H9 (cell line): ENCODE measurements at regions not wholly inside any gene's neighbourhood (a gene's known extent, or its start where the extent isn't known, plus 50 kb on each side); places are given as distances from the start of the nearest gene placed in this dataset.

ENCODE experiments used
- DNase-seq: peaks from one replicate; pipeline ENCODE4 v3.0.0-alpha.2; 2017
- H2AFZ ChIP-seq: one replicate; pipeline ENCODE4 v1.6.1; 2013; ENCODE audit warnings: mild to moderate bottlenecking, low read length, control low read depth, moderate library complexity
- H2AK5ac ChIP-seq: 2 replicates; pipeline ENCODE4 v1.6.1; 2013; ENCODE audit warnings: low read length, control low read depth, mixed read lengths; ENCODE audit not compliant: insufficient read length
- H2BK120ac ChIP-seq: one replicate; pipeline ENCODE4 v1.6.1; 2013; ENCODE audit warnings: low read depth, mild to moderate bottlenecking, low read length, control low read depth, inconsistent platforms; ENCODE audit not compliant: poor library complexity, severe bottlenecking
- H2BK12ac ChIP-seq: 2 replicates; pipeline ENCODE4 v1.6.1; 2013; ENCODE audit warnings: low read length, control low read depth, mixed read lengths, low read depth; ENCODE audit not compliant: insufficient read length
- H2BK15ac ChIP-seq: 2 replicates; pipeline ENCODE4 v1.6.1; 2013; ENCODE audit warnings: low read depth, low read length, control low read depth
- H2BK20ac ChIP-seq: one replicate; pipeline ENCODE4 v1.6.1; 2013; ENCODE audit warnings: low read depth, mild to moderate bottlenecking, low read length, control low read depth, inconsistent platforms; ENCODE audit not compliant: poor library complexity, severe bottlenecking
- H2BK5ac ChIP-seq: 2 replicates; pipeline ENCODE4 v1.6.1; 2013; ENCODE audit warnings: low read length, control low read depth, mixed read lengths; ENCODE audit not compliant: insufficient read length
- H3K14ac ChIP-seq: 2 replicates; pipeline ENCODE4 v1.6.1; 2013; ENCODE audit warnings: low read length, control low read depth; ENCODE audit not compliant: insufficient read depth
- H3K18ac ChIP-seq: 2 replicates; pipeline ENCODE4 v1.6.1; 2013; ENCODE audit warnings: low read depth, mild to moderate bottlenecking, mixed read lengths, low read length, control low read depth; ENCODE audit not compliant: insufficient read length
- H3K23ac ChIP-seq: 2 replicates; pipeline ENCODE4 v1.6.1; 2013; ENCODE audit warnings: low read length, control low read depth, mixed read lengths, low read depth; ENCODE audit not compliant: insufficient read length
- H3K23me2 ChIP-seq: 2 replicates; pipeline ENCODE4 v1.6.1; 2013; ENCODE audit warnings: low read depth, mild to moderate bottlenecking, mixed read lengths, low read length, control low read depth; ENCODE audit not compliant: insufficient read length, poor library complexity, severe bottlenecking
- H3K27ac ChIP-seq: 2 replicates; pipeline ENCODE4 v1.5.1; 2013; ENCODE audit warnings: low read length, control low read depth, mixed read lengths, low read depth; ENCODE audit not compliant: insufficient read length
- H3K27me3 ChIP-seq: 2 replicates; pipeline ENCODE4 v1.6.1; 2013; ENCODE audit warnings: low read length, control low read depth, inconsistent platforms; ENCODE audit not compliant: insufficient read depth
- H3K4ac ChIP-seq: 2 replicates; pipeline ENCODE4 v1.6.1; 2013; ENCODE audit warnings: low read depth, mild to moderate bottlenecking, control low read depth, inconsistent platforms, low read length, moderate library complexity
- H3K4me1 ChIP-seq: 2 replicates; pipeline ENCODE4 v1.6.1; 2013; ENCODE audit warnings: low read length, control low read depth, inconsistent platforms; ENCODE audit not compliant: insufficient read depth
- H3K4me2 ChIP-seq: 2 replicates; pipeline ENCODE4 v1.6.1; 2013; ENCODE audit warnings: low read length, control low read depth, mixed read lengths; ENCODE audit not compliant: insufficient read length, insufficient read depth
- H3K56ac ChIP-seq: 2 replicates; pipeline ENCODE4 v1.6.1; 2013; ENCODE audit warnings: low read depth, mild to moderate bottlenecking, mixed read lengths, low read length, control low read depth; ENCODE audit not compliant: insufficient read length
- H3K79me1 ChIP-seq: 2 replicates; pipeline ENCODE4 v1.6.1; 2013; ENCODE audit warnings: low read depth, mild to moderate bottlenecking, moderate library complexity, low read length, control low read depth, inconsistent platforms; ENCODE audit not compliant: insufficient read depth, poor library complexity, severe bottlenecking
- H3K79me2 ChIP-seq: 2 replicates; pipeline ENCODE4 v1.6.1; 2013; ENCODE audit warnings: low read length, control low read depth, inconsistent platforms; ENCODE audit not compliant: insufficient read depth
- H3K9ac ChIP-seq: 2 replicates; pipeline ENCODE4 v1.6.1; 2013; ENCODE audit warnings: low read length, control low read depth, mixed read lengths; ENCODE audit not compliant: insufficient read length; ENCODE audit errors: extremely low read depth
- H3K9me3 ChIP-seq: one replicate; pipeline ENCODE4 v1.6.1; 2013; ENCODE audit warnings: low read depth, low read length, inconsistent platforms; ENCODE audit not compliant: control insufficient read depth
- H3T11ph ChIP-seq: one replicate; pipeline ENCODE4 v1.6.1; 2013; ENCODE audit warnings: mild to moderate bottlenecking, low read length, control low read depth, inconsistent platforms
- H4K20me1 ChIP-seq: one replicate; pipeline ENCODE4 v1.6.1; 2013; ENCODE audit not compliant: control insufficient read depth, insufficient read length, insufficient read depth
- H4K5ac ChIP-seq: 2 replicates; pipeline ENCODE4 v1.6.1; 2013; ENCODE audit warnings: low read depth, mild to moderate bottlenecking, mixed read lengths, low read length, control low read depth; ENCODE audit not compliant: insufficient read length
- H4K8ac ChIP-seq: replicated peaks from 2 replicates; pipeline ENCODE4 v1.6.1; 2013; ENCODE audit warnings: low read length, control low read depth, mixed read lengths, low read depth; ENCODE audit not compliant: insufficient read length
- H4K91ac ChIP-seq: 2 replicates; pipeline ENCODE4 v1.6.1; 2013; ENCODE audit warnings: low read depth, mild to moderate bottlenecking, moderate library complexity, mixed read lengths, low read length, control low read depth; ENCODE audit not compliant: insufficient read length
- H3K27ac Mint-ChIP-seq, 3 experiments: 2 replicates in 2 of 3; 3 replicates in 1 of 3; pipeline ENCODE4 v1.8.0; 2020 to 2021; ENCODE audit warnings: mixed read lengths in 3 of 3, mild to moderate bottlenecking in 1 of 3, moderate library complexity in 1 of 3
- H3K27me3 Mint-ChIP-seq: 2 replicates; pipeline ENCODE4 v1.8.0; 2021; ENCODE audit warnings: low read depth, mild to moderate bottlenecking, moderate library complexity, mixed read lengths
- H3K36me3 Mint-ChIP-seq, 3 experiments: 2 replicates in 2 of 3; 3 replicates in 1 of 3; pipeline ENCODE4 v1.8.0; 2020 to 2021; ENCODE audit warnings: low read depth in 3 of 3, mixed read lengths in 3 of 3; ENCODE audit not compliant: insufficient read depth in 1 of 3
- H3K4me1 Mint-ChIP-seq, 2 experiments: 2 replicates each; pipeline ENCODE4 v1.8.0; 2020; ENCODE audit warnings: mixed read lengths in 2 of 2
- H3K4me3 Mint-ChIP-seq, 2 experiments: 2 replicates in 1 of 2; 3 replicates in 1 of 2; pipeline ENCODE4 v1.8.0; 2020 to 2021; ENCODE audit warnings: mild to moderate bottlenecking in 2 of 2, mixed read lengths in 2 of 2, moderate library complexity in 1 of 2
- H3K9me3 Mint-ChIP-seq, 2 experiments: 2 replicates in 1 of 2; 3 replicates in 1 of 2; pipeline ENCODE4 v1.8.0; 2020; ENCODE audit warnings: mild to moderate bottlenecking in 2 of 2, mixed read lengths in 2 of 2, moderate library complexity in 1 of 2
- WGBS: extraction: QIAGEN DNeasy Blood & Tissue Kit; methylation state at CpG from one replicate; pipeline ENCODE4 v1.1.7; 2013; ENCODE audit warnings: missing lambda C conversion rate, low lambda C conversion rate, mixed read lengths; ENCODE audit not compliant: insufficient read length; ENCODE audit errors: extremely low coverage; 5-methylcytosine and 5-hydroxymethylcytosine counted together
- TF ChIP-seq, protein P1 (sequence below): fragments of 200-600 bp; sonication (generic); conservative IDR thresholded peaks from 3 replicates; pipeline ENCODE4 v1.8.0; 2021; ENCODE audit warnings: antibody characterized with exemption, mild to moderate bottlenecking

DNA sequence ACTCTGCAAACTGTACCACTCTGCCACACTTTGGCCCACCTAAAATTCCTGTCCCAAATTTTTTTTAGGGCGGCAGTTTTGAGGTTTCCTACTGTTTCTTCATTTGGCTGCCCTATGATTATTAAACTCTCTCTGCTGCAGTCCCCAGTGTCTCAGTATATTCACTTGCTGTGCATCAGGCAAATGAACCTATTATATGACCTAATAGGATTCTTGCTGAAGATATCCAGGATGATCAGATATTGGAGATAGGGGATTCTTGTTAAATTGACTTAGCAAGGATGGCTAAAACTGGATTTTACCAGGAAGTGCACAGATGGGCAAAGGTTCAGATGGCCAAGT, 410.8 kb upstream of the DDI1 start:
- H3K9me3 Mint-ChIP-seq = no peaks in the 10 kb centered on the region
- Histone ChIP-seq H4K5ac (no peak overlapping the region), H3K9ac (no peak overlapping the region)

More for the DNA sequence above, 410.8 kb upstream of the DDI1 start:
- peak overlapping the region in 1 of 3 experiments; percentile 16; a peak in 1 of 7 replicates for H3K27ac Mint-ChIP-seq
- Histone ChIP-seq H3K79me1 (no peaks in the 10 kb centered on the region), H2BK15ac (no peak overlapping the region), H2BK12ac (peak overlapping the region; percentile 8), H3K4me2 (no peak overlapping the region), H3K14ac (no peak overlapping the region), H3K9me3 (no peaks in the 10 kb centered on the region), H2AK5ac (no peak overlapping the region), H3K27ac (no peak overlapping the region), H2BK5ac (no peak overlapping the region), H3K4ac (no peak overlapping the region), H4K20me1 (no peaks in the 10 kb centered on the region), H4K8ac (no peak overlapping the region), H3K56ac (no peak overlapping the region), H2BK120ac (no peak overlapping the region), H4K91ac (no peak overlapping the region), H3K18ac (no peak overlapping the region), H3K79me2 (no peaks in the 10 kb centered on the region), H3K4me1 (peaks cover 6% of the 10 kb centered on the region; the same call in 1 of the 2 replicates), H3K23me2 (no peaks in the 10 kb centered on the region), H3T11ph (no peak overlapping the region), H2BK20ac (no peak overlapping the region), H2AFZ (no peak overlapping the region), H3K23ac (no peak overlapping the region), H3K27me3 (no peaks in the 10 kb centered on the region)
- peaks cover 12 to 19% of the 10 kb centered on the region in 2 experiments for H3K4me1 Mint-ChIP-seq
- no CpG with 5 or more reads among the region's 1 CpG for WGBS
- TF ChIP-seq, protein P1, sequence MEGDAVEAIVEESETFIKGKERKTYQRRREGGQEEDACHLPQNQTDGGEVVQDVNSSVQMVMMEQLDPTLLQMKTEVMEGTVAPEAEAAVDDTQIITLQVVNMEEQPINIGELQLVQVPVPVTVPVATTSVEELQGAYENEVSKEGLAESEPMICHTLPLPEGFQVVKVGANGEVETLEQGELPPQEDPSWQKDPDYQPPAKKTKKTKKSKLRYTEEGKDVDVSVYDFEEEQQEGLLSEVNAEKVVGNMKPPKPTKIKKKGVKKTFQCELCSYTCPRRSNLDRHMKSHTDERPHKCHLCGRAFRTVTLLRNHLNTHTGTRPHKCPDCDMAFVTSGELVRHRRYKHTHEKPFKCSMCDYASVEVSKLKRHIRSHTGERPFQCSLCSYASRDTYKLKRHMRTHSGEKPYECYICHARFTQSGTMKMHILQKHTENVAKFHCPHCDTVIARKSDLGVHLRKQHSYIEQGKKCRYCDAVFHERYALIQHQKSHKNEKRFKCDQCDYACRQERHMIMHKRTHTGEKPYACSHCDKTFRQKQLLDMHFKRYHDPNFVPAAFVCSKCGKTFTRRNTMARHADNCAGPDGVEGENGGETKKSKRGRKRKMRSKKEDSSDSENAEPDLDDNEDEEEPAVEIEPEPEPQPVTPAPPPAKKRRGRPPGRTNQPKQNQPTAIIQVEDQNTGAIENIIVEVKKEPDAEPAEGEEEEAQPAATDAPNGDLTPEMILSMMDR = no peak
- no peaks in the 10 kb centered on the region for H3K27me3 Mint-ChIP-seq
- DNase-seq = no peak
- H3K36me3 Mint-ChIP-seq = no peaks in the 10 kb centered on the region; a peak in 2 of 7 replicates
- H3K4me3 Mint-ChIP-seq = no peak overlapping the region; a peak in 1 of 5 replicates
